OCI-LY7 (cell line): ENCODE measurements at regions not wholly inside any gene's neighbourhood (a gene's known extent, or its start where the extent isn't known, plus 50 kb on each side); places are given as distances from the start of the nearest gene placed in this dataset.

Experiments
- EZH2phosphoT487 ChIP-seq: fragments of 200-600 bp; sonication (generic); IDR thresholded peaks from 2 replicates; pipeline ENCODE4 v1.6.1; 2018; ENCODE audit warnings: low read depth, borderline replicate concordance, mild to moderate bottlenecking, mixed run types, antibody characterized with exemption, low read length, moderate library complexity, mixed read lengths
- TF ChIP-seq, protein P1 (sequence below): fragments of 200-600 bp; sonication (generic); conservative IDR thresholded peaks from 2 replicates; pipeline ENCODE4 v1.5.1; 2014; ENCODE audit warnings: mild to moderate bottlenecking, antibody characterized with exemption, low read length, moderate library complexity, mixed read lengths

DNA sequence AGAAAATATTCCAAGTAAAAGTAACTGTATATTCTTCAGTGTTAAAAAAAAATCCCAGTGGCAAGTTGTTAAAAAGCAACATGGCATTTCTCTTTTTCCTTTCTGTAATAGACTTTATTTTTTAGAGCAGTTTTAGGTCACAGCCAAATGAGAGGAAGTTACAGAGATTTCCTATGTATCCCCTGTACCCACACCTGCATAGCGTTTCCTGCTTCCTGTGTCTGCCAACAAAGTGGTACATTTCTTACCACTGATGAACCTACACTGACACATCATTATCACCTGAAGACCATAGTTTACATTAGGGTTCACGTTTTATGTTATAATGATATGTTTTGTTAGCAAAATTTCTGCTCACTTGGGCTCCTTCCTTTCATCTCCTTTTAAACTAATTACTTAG, 124.7 kb downstream of the GPAT3 start:
- TF ChIP-seq, protein P1, sequence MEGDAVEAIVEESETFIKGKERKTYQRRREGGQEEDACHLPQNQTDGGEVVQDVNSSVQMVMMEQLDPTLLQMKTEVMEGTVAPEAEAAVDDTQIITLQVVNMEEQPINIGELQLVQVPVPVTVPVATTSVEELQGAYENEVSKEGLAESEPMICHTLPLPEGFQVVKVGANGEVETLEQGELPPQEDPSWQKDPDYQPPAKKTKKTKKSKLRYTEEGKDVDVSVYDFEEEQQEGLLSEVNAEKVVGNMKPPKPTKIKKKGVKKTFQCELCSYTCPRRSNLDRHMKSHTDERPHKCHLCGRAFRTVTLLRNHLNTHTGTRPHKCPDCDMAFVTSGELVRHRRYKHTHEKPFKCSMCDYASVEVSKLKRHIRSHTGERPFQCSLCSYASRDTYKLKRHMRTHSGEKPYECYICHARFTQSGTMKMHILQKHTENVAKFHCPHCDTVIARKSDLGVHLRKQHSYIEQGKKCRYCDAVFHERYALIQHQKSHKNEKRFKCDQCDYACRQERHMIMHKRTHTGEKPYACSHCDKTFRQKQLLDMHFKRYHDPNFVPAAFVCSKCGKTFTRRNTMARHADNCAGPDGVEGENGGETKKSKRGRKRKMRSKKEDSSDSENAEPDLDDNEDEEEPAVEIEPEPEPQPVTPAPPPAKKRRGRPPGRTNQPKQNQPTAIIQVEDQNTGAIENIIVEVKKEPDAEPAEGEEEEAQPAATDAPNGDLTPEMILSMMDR = no peak
- no peak for TF ChIP-seq EZH2phosphoT487
